HCT116 (cell line): ENCODE measurements at regions not wholly inside any gene's neighbourhood (a gene's known extent, or its start where the extent isn't known, plus 50 kb on each side); places are given as distances from the start of the nearest gene placed in this dataset.

Source experiments
- ATAC-seq: fragments of 200-7000 bp; cut with Tn5 transposase; 2 replicates; pipeline ENCODE4 v1.9.1; 2020; ENCODE audit warnings: mild to moderate bottlenecking, moderate library complexity
- BruUV-seq: library from RNA; stranded (reverse); fragments of 400-500 nt; replicated peaks from 2 replicates; lab custom pipeline; 2021; lab: Mats Ljungman, UMichigan
- CTCF ChIA-PET: fragments of 300-600 bp; sonication (Branson Sonifier 250); formaldehyde crosslinking; loops from one replicate; lab custom pipeline; 2021; ENCODE audit warnings: antibody characterized with exemption; lab: Charles Lee
- POLR2A ChIA-PET: fragments of 300-600, 350-600 bp; sonication (Branson Sonifier 250); formaldehyde crosslinking; loops from one replicate; lab custom pipeline; 2021; ENCODE audit warnings: antibody characterized with exemption; lab: Charles Lee
- RAD21 ChIA-PET, 2 experiments: fragments of 300-600 bp; sonication (Branson Sonifier 250); formaldehyde crosslinking; loops; one replicate each; lab custom pipeline; 2023; ENCODE audit warnings: low total read pairs in 2 of 2; ENCODE audit not compliant: uncharacterized antibody in 2 of 2, unreplicated experiment in 2 of 2, low non-redundant PET in 1 of 2; lab: Charles Lee
- DNase-seq: peaks from one replicate; pipeline ENCODE4 v3.0.0-alpha.2; 2010; ENCODE audit warnings: low read depth, low spot score
- H2AFZ ChIP-seq: fragments of 200-600 bp; shearing (Covaris generic), sonication (generic); 2 replicates; pipeline ENCODE4 v1.6.1; 2017; ENCODE audit warnings: low read depth, mixed run types, mixed read lengths, antibody characterized with exemption, low read length; ENCODE audit not compliant: poor library complexity, severe bottlenecking
- H3K27ac ChIP-seq: 2 replicates; pipeline ENCODE4 v1.5.1; 2012; ENCODE audit warnings: low read depth, low read length
- H3K27me3 ChIP-seq: fragments of 200-600 bp; sonication (generic); 2 replicates; pipeline ENCODE4 v1.6.1; 2016; ENCODE audit warnings: mixed run types, low read length, mixed read lengths; ENCODE audit not compliant: insufficient read depth
- H3K36me3 ChIP-seq, 2 experiments: fragments of 200-500 bp in 1 of 2; fragments of 200-600 bp in 1 of 2; sonication (Bioruptor generic) in 1 of 2; sonication (generic) in 1 of 2; 2 replicates each; pipeline versions ENCODE4 v1.5.1 to v1.6.1; 2014 to 2016; ENCODE audit warnings: low read length in 2 of 2, inconsistent platforms in 1 of 2, mixed read lengths in 1 of 2, mixed run types in 1 of 2; ENCODE audit not compliant: insufficient read depth in 2 of 2, control insufficient read depth in 1 of 2
- H3K4me1 ChIP-seq, 2 experiments: fragments of 200-600 bp in 1 of 2; sonication (generic) in 1 of 2; 2 replicates each; pipeline versions ENCODE4 v1.5.1 to v1.6.1; 2012 to 2017; ENCODE audit warnings: low read length in 2 of 2, inconsistent platforms in 1 of 2, mild to moderate bottlenecking in 1 of 2, mixed read lengths in 1 of 2, mixed run types in 1 of 2, moderate library complexity in 1 of 2; ENCODE audit not compliant: insufficient read depth in 2 of 2, control insufficient read depth in 1 of 2
- H3K4me2 ChIP-seq: fragments of 200-600 bp; sonication (generic); 2 replicates; pipeline ENCODE4 v1.6.1; 2017; ENCODE audit warnings: mixed run types, low read length, mixed read lengths
- H3K4me3 ChIP-seq, 2 experiments: fragments of 200-600 bp in 1 of 2; sonication (generic) in 1 of 2; replicated peaks in 1 of 2; 2 replicates each; pipeline ENCODE4 v1.5.1; 2011 to 2016; ENCODE audit warnings: low read length in 2 of 2, control low read depth in 1 of 2, low read depth in 1 of 2, mild to moderate bottlenecking in 1 of 2, mixed read lengths in 1 of 2, mixed run types in 1 of 2
- H3K79me2 ChIP-seq: fragments of 200-600 bp; sonication (generic); 2 replicates; pipeline ENCODE4 v1.6.1; 2017; ENCODE audit warnings: mild to moderate bottlenecking, mixed run types, low read length, moderate library complexity, mixed read lengths; ENCODE audit not compliant: insufficient read depth
- H3K9ac ChIP-seq: fragments of 200-600 bp; sonication (generic); 2 replicates; pipeline ENCODE4 v1.6.1; 2016; ENCODE audit warnings: low read length, mixed read lengths
- H3K9me2 ChIP-seq: fragments of 200-600 bp; sonication (generic), shearing (Covaris generic); 2 replicates; pipeline ENCODE4 v1.6.1; 2017; ENCODE audit warnings: mixed run types, mild to moderate bottlenecking, moderate library complexity; ENCODE audit not compliant: insufficient read depth
- H3K9me3 ChIP-seq, 2 experiments: fragments of 200-500 bp in 1 of 2; fragments of 200-600 bp in 1 of 2; sonication (Bioruptor generic) in 1 of 2; sonication (generic) in 1 of 2; 2 replicates each; pipeline ENCODE4 v1.6.1; 2014 to 2017; ENCODE audit warnings: low read length in 2 of 2, mixed read lengths in 2 of 2, inconsistent platforms in 1 of 2, low read depth in 1 of 2, mild to moderate bottlenecking in 1 of 2, mixed run types in 1 of 2, moderate library complexity in 1 of 2; ENCODE audit not compliant: control insufficient read depth in 1 of 2, insufficient read depth in 1 of 2
- H4K20me1 ChIP-seq: fragments of 200-600 bp; sonication (generic), shearing (Covaris generic); 2 replicates; pipeline ENCODE4 v1.6.1; 2017; ENCODE audit warnings: mixed run types, mild to moderate bottlenecking, moderate library complexity; ENCODE audit not compliant: insufficient read depth
- ATF3 ChIP-seq: IDR thresholded peaks from 2 replicates; pipeline ENCODE4 v1.6.1; 2012
- CEBPB ChIP-seq: IDR thresholded peaks from 2 replicates; pipeline ENCODE4 v1.6.1; 2012; ENCODE audit warnings: low read depth
- ELF1 ChIP-seq: IDR thresholded peaks from 2 replicates; pipeline ENCODE4 v1.6.1; 2012; ENCODE audit warnings: low read depth, borderline replicate concordance
- EZH2 ChIP-seq: fragments of 200-600 bp; sonication (generic); IDR thresholded peaks from 2 replicates; pipeline ENCODE4 v1.6.1; 2017; ENCODE audit warnings: antibody characterized with exemption, mixed run types
- FOSL1 ChIP-seq: IDR thresholded peaks from 2 replicates; pipeline ENCODE4 v1.6.1; 2012; ENCODE audit warnings: low read depth
- JUND ChIP-seq: IDR thresholded peaks from 2 replicates; pipeline ENCODE4 v1.6.1; 2012
- RAD21 ChIP-seq: IDR thresholded peaks from 2 replicates; pipeline ENCODE4 v1.6.1; 2012; ENCODE audit warnings: low read depth, mild to moderate bottlenecking
- SIN3A ChIP-seq: IDR thresholded peaks from 2 replicates; pipeline ENCODE4 v1.6.1; 2012; ENCODE audit warnings: low read depth
- SP1 ChIP-seq: IDR thresholded peaks from 2 replicates; pipeline ENCODE4 v1.6.1; 2012; ENCODE audit warnings: low read depth
- SRF ChIP-seq: IDR thresholded peaks from 2 replicates; pipeline ENCODE4 v1.6.1; 2012; ENCODE audit warnings: low read depth
- ZFX ChIP-seq: fragments of 450-650 bp; IDR thresholded peaks from 2 replicates; pipeline ENCODE4 v1.6.1; 2017
- intact Hi-C: fragments of 100-400 bp; cut with micrococcal nuclease; formaldehyde crosslinking; loops from 2 replicates; pipeline ENCODE4 v1.10.0; 2022
- TF ChIP-seq, protein P1 (sequence below), 3 experiments: fragments of 200-600 bp in 1 of 3; sonication (generic) in 1 of 3; IDR thresholded peaks in 2 of 3; conservative IDR thresholded peaks in 1 of 3; 2 replicates each; pipeline ENCODE4 v1.5.1; 2012 to 2017; ENCODE audit warnings: low read depth in 2 of 3, low read length in 2 of 3, antibody characterized with exemption in 1 of 3, borderline replicate concordance in 1 of 3, control low read depth in 1 of 3, mild to moderate bottlenecking in 1 of 3, mixed read lengths in 1 of 3, mixed run types in 1 of 3, moderate library complexity in 1 of 3; ENCODE audit not compliant: insufficient read depth in 1 of 3

DNA sequence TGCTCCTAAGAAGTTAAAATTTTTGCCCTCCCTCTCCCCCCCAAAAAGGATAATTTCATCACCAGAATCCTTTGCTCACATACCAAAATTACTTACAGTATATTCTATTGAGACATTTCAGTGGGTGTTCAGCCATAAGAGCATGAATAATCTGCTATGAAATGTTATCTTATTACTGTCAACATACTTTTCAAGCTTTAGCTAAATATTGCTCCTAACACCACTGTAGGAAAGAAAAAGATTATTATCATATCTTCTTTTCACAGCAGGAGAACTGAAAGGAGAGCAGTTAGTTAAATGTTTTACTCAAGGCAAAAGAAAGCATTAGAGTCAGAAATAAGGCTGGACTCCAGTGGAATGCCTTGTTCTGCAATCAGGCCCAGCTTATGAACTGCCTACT is 231.0 kb upstream of the GYPA start:
- RAD21 ChIA-PET = no interaction called here
- Histone ChIP-seq H3K9me2 (no peaks in the 10 kb centered on the region), H3K4me2 (no peak overlapping the region), H3K27ac (no peak overlapping the region), H2AFZ (no peak overlapping the region), H3K9me3 (no peaks in the 10 kb centered on the region), H3K4me3 (no peak overlapping the region), H3K36me3 (no peaks in the 10 kb centered on the region), H3K9ac (no peak overlapping the region), H3K27me3 (no peaks in the 10 kb centered on the region), H3K4me1 (no peaks in the 10 kb centered on the region), H3K79me2 (no peaks in the 10 kb centered on the region), H4K20me1 (no peaks in the 10 kb centered on the region)
- DNase-seq = no peak
- ATAC-seq = no peak
- intact Hi-C loops = no loop called here
- no TSS peak for BruUV-seq
- CTCF ChIA-PET = no interaction called here
- TF ChIP-seq, protein P1, sequence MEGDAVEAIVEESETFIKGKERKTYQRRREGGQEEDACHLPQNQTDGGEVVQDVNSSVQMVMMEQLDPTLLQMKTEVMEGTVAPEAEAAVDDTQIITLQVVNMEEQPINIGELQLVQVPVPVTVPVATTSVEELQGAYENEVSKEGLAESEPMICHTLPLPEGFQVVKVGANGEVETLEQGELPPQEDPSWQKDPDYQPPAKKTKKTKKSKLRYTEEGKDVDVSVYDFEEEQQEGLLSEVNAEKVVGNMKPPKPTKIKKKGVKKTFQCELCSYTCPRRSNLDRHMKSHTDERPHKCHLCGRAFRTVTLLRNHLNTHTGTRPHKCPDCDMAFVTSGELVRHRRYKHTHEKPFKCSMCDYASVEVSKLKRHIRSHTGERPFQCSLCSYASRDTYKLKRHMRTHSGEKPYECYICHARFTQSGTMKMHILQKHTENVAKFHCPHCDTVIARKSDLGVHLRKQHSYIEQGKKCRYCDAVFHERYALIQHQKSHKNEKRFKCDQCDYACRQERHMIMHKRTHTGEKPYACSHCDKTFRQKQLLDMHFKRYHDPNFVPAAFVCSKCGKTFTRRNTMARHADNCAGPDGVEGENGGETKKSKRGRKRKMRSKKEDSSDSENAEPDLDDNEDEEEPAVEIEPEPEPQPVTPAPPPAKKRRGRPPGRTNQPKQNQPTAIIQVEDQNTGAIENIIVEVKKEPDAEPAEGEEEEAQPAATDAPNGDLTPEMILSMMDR (IDR thresholded peaks at IDR 0.05 in 2 of 3, conservative IDR thresholded peaks at IDR 0.05 in 1 of 3; ENCODE audit: borderline replicate concordance in 1 of 3, insufficient read depth in 1 of 3, low read depth in 2 of 3, low read length in 2 of 3) = no peak
- TF ChIP-seq SIN3A = no peak
- TF ChIP-seq ELF1 = no peak
- no peak for TF ChIP-seq RAD21
- TF ChIP-seq SP1 = no peak
- no peak for TF ChIP-seq FOSL1
- no peak for TF ChIP-seq ZFX
- TF ChIP-seq EZH2 = no peak
- TF ChIP-seq CEBPB = no peak
- no peak for TF ChIP-seq JUND
- POLR2A ChIA-PET = no interaction called here

DNA sequence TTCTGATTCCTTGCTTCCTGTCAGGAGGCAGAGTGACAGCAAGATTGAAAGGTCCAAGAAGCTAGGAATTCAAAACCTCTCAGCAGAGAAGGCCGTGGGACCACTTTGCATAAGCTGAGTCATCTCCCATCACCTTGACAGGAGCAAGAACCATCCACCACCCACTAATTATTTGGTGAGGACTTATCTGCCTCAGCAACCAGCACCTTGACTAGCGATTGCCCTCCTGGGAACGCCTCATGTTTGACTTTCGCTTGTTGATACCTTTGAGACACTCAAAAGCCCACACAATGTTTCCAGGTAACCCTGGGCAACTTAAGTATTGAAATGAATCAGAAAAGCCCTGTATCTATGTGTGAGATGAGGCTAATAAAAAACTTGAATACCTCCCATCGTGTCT is 233.5 kb upstream of the GYPA start:
- Histone ChIP-seq H3K9ac (no peak overlapping the region), H3K27me3 (no peaks in the 10 kb centered on the region), H3K4me2 (no peak overlapping the region), H3K4me1 (no peaks in the 10 kb centered on the region), H3K79me2 (no peaks in the 10 kb centered on the region), H4K20me1 (no peaks in the 10 kb centered on the region), H3K9me2 (no peaks in the 10 kb centered on the region), H3K27ac (no peak overlapping the region), H3K4me3 (no peak overlapping the region), H2AFZ (no peak overlapping the region), H3K36me3 (no peaks in the 10 kb centered on the region), H3K9me3 (no peaks in the 10 kb centered on the region)
- TF ChIP-seq RAD21 = no peak
- TF ChIP-seq ZFX = no peak
- no peak for TF ChIP-seq SRF
- no peak for TF ChIP-seq ATF3
- no peak for TF ChIP-seq CEBPB
- no peak for TF ChIP-seq EZH2
- no peak for ATAC-seq
- CTCF ChIA-PET = no interaction called here
- DNase-seq = no peak
- intact Hi-C loops = no loop called here
- RAD21 ChIA-PET = no interaction called here
- POLR2A ChIA-PET = no interaction called here
- BruUV-seq = no TSS peak
